Keratinocyte (primary cell): ENCODE measurements at regions not wholly inside any gene's neighbourhood (a gene's known extent, or its start where the extent isn't known, plus 50 kb on each side); places are given as distances from the start of the nearest gene placed in this dataset.

Experiments
- DNase-seq: peaks from one replicate; pipeline ENCODE4 v3.0.0-alpha.2; 2011; ENCODE audit warnings: low read depth, missing footprints, low spot score
- FAIRE-seq: peaks from 2 replicates; lab custom pipeline; 2011; peaks lifted over from hg19 to GRCh38; lab: Jason Lieb, UNC
- H2AFZ ChIP-seq: 2 replicates; pipeline ENCODE4 v1.6.0; 2012; ENCODE audit warnings: low read length, control low read depth, inconsistent platforms; ENCODE audit not compliant: control insufficient read depth
- H3K27ac ChIP-seq: 2 replicates; pipeline ENCODE4 v1.5.1; 2011; ENCODE audit warnings: low read length; ENCODE audit not compliant: control insufficient read depth, insufficient read depth
- H3K27me3 ChIP-seq: 3 replicates; pipeline ENCODE4 v1.6.0; 2011; ENCODE audit warnings: low read length; ENCODE audit not compliant: control insufficient read depth, insufficient read depth; ENCODE audit errors: extremely low read depth
- H3K36me3 ChIP-seq, 2 experiments: 2 replicates in 1 of 2; 3 replicates in 1 of 2; pipeline ENCODE4 v1.5.1; 2011; ENCODE audit warnings: low read length in 2 of 2, mild to moderate bottlenecking in 1 of 2; ENCODE audit not compliant: control insufficient read depth in 2 of 2, insufficient read depth in 2 of 2; ENCODE audit errors: extremely low read depth in 1 of 2
- H3K4me1 ChIP-seq: 3 replicates; pipeline ENCODE4 v1.5.1; 2011; ENCODE audit warnings: low read length; ENCODE audit not compliant: control insufficient read depth, insufficient read depth; ENCODE audit errors: extremely low read depth
- H3K4me2 ChIP-seq: 3 replicates; pipeline ENCODE4 v1.6.0; 2011; ENCODE audit warnings: low read depth, low read length; ENCODE audit not compliant: control insufficient read depth, insufficient read depth; ENCODE audit errors: extremely low read depth
- H3K4me3 ChIP-seq, 3 experiments: fragments of 200-600 bp in 1 of 3; sonication (generic) in 1 of 3; 2 replicates in 2 of 3; 3 replicates in 1 of 3; pipeline ENCODE4 v1.5.1; 2011 to 2016; ENCODE audit warnings: low read length in 3 of 3, mild to moderate bottlenecking in 3 of 3, control low read depth in 2 of 3, inconsistent platforms in 1 of 3, low read depth in 1 of 3, mixed read lengths in 1 of 3, mixed run types in 1 of 3, moderate library complexity in 1 of 3; ENCODE audit not compliant: control insufficient read depth in 2 of 3, insufficient read depth in 2 of 3; ENCODE audit errors: extremely low read depth in 1 of 3
- H3K79me2 ChIP-seq: 2 replicates; pipeline ENCODE4 v1.6.0; 2012; ENCODE audit warnings: low read length; ENCODE audit not compliant: control insufficient read depth, insufficient read depth
- H3K9ac ChIP-seq: 3 replicates; pipeline ENCODE4 v1.6.0; 2011; ENCODE audit warnings: low read length; ENCODE audit not compliant: control insufficient read depth, insufficient read depth; ENCODE audit errors: extremely low read depth
- H3K9me1 ChIP-seq: 3 replicates; pipeline ENCODE4 v1.6.0; 2011; ENCODE audit warnings: low read length; ENCODE audit not compliant: control insufficient read depth, insufficient read depth; ENCODE audit errors: extremely low read depth
- H3K9me3 ChIP-seq: 2 replicates; pipeline ENCODE4 v1.5.1; 2012; ENCODE audit warnings: low read depth, low read length; ENCODE audit not compliant: control insufficient read depth
- H4K20me1 ChIP-seq: 3 replicates; pipeline ENCODE4 v1.6.0; 2011; ENCODE audit warnings: low read length; ENCODE audit not compliant: control insufficient read depth, insufficient read depth; ENCODE audit errors: extremely low read depth
- CTCF ChIP-seq, 3 experiments: IDR thresholded peaks in 1 of 3; conservative IDR thresholded peaks in 1 of 3; optimal IDR thresholded peaks in 1 of 3; 2 replicates in 2 of 3; 3 replicates in 1 of 3; pipeline versions ENCODE3 to v1.5.1; 2011; ENCODE audit warnings: low read length in 3 of 3, mild to moderate bottlenecking in 3 of 3, moderate library complexity in 2 of 3, control low read depth in 1 of 3, inconsistent platforms in 1 of 3; ENCODE audit not compliant: insufficient read depth in 2 of 3; ENCODE audit errors: extremely low read depth in 1 of 3
- EZH2 ChIP-seq: IDR thresholded peaks from one replicate; pipeline ENCODE4 v1.6.1; 2012; ENCODE audit warnings: inconsistent platforms, mild to moderate bottlenecking, low read length, moderate library complexity
- dilution Hi-C: fragments of 300-500 bp; cut with MboI; formaldehyde crosslinking; loops from one replicate; pipeline ENCODE4 v1.7.0; 2020; ENCODE audit warnings: low sequenced_read_pairs; ENCODE audit not compliant: extremely low pct_ligation_motif_present

- DNase-seq (no peak), FAIRE-seq (no peak)
- H3K9me1 ChIP-seq = no peaks in the 10 kb centered on the region
- H3K4me1 ChIP-seq = peaks cover 9% of the 10 kb centered on the region
- peaks cover 2% of the 10 kb centered on the region for H3K9me3 ChIP-seq
- H3K27ac ChIP-seq = peak overlapping the region; percentile 80
- H3K79me2 ChIP-seq = peaks cover 35% of the 10 kb centered on the region
- peak overlapping the region; percentile 76 for H3K9ac ChIP-seq
- H4K20me1 ChIP-seq = no peaks in the 10 kb centered on the region
- H3K4me3 ChIP-seq = peak overlapping the region; percentile 60 to 76 (median 72)
- no peak for TF ChIP-seq EZH2
- TF ChIP-seq CTCF (optimal IDR thresholded peaks at IDR 0.05 in 1 of 3, IDR thresholded peaks at IDR 0.05 in 1 of 3, conservative IDR thresholded peaks at IDR 0.05 in 1 of 3; ENCODE audit: extremely low read depth in 1 of 3, insufficient read depth in 2 of 3, low read length in 3 of 3) = no peak
- no peaks in the 10 kb centered on the region for H3K27me3 ChIP-seq
- peak overlapping the region; percentile 92 for H3K4me2 ChIP-seq
- dilution Hi-C loops = no loop called here
- no peak overlapping the region for H2AFZ ChIP-seq
- H3K36me3 ChIP-seq = peaks cover 13 to 25% of the 10 kb centered on the region in 2 experiments
Observed at GRCh38 chr22:47633111-47633510, 870.7 kb downstream of the TBC1D22A start.

GRCh38 chr22:47632701-47633100, 870.3 kb downstream of the TBC1D22A start:
- Histone ChIP-seq H3K79me2 (peaks cover 35% of the 10 kb centered on the region), H3K27ac (peak overlapping the region; percentile 80), H3K4me2 (peak overlapping the region; percentile 92), H3K9me3 (peaks cover 2% of the 10 kb centered on the region), H3K4me1 (peaks cover 9% of the 10 kb centered on the region), H3K27me3 (no peaks in the 10 kb centered on the region), H4K20me1 (no peaks in the 10 kb centered on the region), H3K9ac (peak overlapping the region; percentile 76), H3K9me1 (no peaks in the 10 kb centered on the region), H2AFZ (peak overlapping the region; percentile 8), H3K36me3 (peaks cover 12 to 25% of the 10 kb centered on the region in 2 experiments), H3K4me3 (peak overlapping the region; percentile 60 to 76 (median 72))
- dilution Hi-C loops = no loop called here
- DNase-seq (no peak), FAIRE-seq (no peak)
- TF ChIP-seq CTCF (optimal IDR thresholded peaks at IDR 0.05 in 1 of 3, IDR thresholded peaks at IDR 0.05 in 1 of 3, conservative IDR thresholded peaks at IDR 0.05 in 1 of 3; ENCODE audit: extremely low read depth in 1 of 3, insufficient read depth in 2 of 3, low read length in 3 of 3) (no peak), EZH2 (no peak)
